ENCODE measurements at regions not wholly inside any gene's neighbourhood (a gene's known extent, or its start where the extent isn't known, plus 50 kb on each side); places are given as distances from the start of the nearest gene placed in this dataset.

DNA sequence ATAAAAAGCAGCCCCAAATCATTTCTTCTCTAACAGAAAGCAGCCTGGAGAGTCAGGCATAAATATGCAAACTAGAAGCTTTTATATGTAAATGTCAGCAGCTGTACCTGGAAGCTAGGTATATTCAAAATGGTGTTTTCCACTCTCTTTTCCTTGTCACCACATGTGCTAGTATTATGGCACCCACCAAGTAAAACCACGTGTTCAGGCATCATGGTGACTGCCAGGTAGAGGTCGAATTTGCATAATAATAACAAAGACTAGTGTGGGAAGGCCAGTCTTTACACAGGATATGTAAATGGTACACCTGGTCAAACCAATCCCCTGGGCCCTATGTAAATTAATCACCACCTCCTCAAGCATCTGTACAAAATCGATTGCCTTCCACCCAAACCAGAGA lies 124.0 kb downstream of the MMUT start:
- Histone ChIP-seq H3K9me3 (no peaks in the 10 kb centered on the region), H3K4me3 (replicated peaks in 1 of 3) (no peak overlapping the region), H3K36me3 (no peaks in the 10 kb centered on the region), H3K27me3 (no peaks in the 10 kb centered on the region), H3K4me1 (no peaks in the 10 kb centered on the region), H3K27ac (no peak overlapping the region)
- 80 to 82% methylated on average over 3 of the region's 3 CpGs for WGBS, 2 donors
- intact Hi-C loops (cut with DNase I) = no loop called here
- no peak for DNase-seq
- no peak for TF ChIP-seq POLR2A (IDR thresholded peaks at IDR 0.05)
- TF ChIP-seq, protein P1, sequence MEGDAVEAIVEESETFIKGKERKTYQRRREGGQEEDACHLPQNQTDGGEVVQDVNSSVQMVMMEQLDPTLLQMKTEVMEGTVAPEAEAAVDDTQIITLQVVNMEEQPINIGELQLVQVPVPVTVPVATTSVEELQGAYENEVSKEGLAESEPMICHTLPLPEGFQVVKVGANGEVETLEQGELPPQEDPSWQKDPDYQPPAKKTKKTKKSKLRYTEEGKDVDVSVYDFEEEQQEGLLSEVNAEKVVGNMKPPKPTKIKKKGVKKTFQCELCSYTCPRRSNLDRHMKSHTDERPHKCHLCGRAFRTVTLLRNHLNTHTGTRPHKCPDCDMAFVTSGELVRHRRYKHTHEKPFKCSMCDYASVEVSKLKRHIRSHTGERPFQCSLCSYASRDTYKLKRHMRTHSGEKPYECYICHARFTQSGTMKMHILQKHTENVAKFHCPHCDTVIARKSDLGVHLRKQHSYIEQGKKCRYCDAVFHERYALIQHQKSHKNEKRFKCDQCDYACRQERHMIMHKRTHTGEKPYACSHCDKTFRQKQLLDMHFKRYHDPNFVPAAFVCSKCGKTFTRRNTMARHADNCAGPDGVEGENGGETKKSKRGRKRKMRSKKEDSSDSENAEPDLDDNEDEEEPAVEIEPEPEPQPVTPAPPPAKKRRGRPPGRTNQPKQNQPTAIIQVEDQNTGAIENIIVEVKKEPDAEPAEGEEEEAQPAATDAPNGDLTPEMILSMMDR (IDR thresholded peaks at IDR 0.05) = no peak

DNA sequence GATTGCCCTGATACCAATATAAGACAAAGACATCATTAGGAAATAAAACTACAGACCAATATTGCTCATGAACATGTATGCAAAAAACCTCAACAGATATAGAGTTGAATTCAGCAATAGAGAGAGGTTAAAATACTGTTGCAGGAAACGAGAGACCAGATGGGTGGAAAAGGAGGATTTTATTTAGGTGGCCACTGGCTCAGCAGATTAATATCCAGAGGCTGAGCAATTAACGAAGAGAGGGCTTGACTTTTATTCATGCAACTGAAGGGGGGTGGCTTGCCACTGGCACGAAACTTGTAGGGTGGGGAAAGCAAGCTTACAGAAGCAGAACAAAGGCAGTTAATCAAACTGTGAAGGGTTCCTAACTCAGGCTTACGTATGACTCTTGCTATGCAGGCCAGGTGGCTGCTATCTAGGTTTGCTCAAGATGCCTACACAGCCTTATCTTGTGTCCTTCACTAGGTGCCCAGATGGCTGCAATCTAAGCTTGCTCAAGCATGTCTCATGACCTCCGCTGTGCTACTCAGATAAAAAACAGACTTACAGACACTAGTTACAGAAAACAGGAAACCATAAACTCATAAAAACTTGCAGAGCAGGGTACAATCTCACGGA lies 126.4 kb downstream of the MMUT start:
- Histone ChIP-seq H3K27ac (no peak overlapping the region), H3K27me3 (no peaks in the 10 kb centered on the region), H3K9me3 (no peaks in the 10 kb centered on the region), H3K4me1 (no peaks in the 10 kb centered on the region), H3K36me3 (no peaks in the 10 kb centered on the region), H3K4me3 (replicated peaks in 1 of 3) (no peak overlapping the region)
- DNase-seq = no peak
- intact Hi-C loops (cut with DNase I) = no loop called here
- no peak for TF ChIP-seq POLR2A (IDR thresholded peaks at IDR 0.05)
- TF ChIP-seq, protein P1 (IDR thresholded peaks at IDR 0.05) = no peak
- WGBS, 2 donors = 56 to 67% methylated on average over 6 of the region's 6 CpGs

GRCh38 chr6:49333345-49334125 lies 129.5 kb downstream of the MMUT start:
- H3K36me3 ChIP-seq = no peaks in the 10 kb centered on the region
- intact Hi-C loops (cut with DNase I) = no loop called here
- 82 to 87% methylated on average over 4 of the region's 4 CpGs for WGBS, 2 donors

GRCh38 chr6:49332781-49333180 lies 130.3 kb downstream of the MMUT start:
- H3K27me3 ChIP-seq = no peaks in the 10 kb centered on the region
- TF ChIP-seq POLR2A (IDR thresholded peaks at IDR 0.05) = no peak
- TF ChIP-seq, protein P1 (IDR thresholded peaks at IDR 0.05) = no peak
- H3K36me3 ChIP-seq = no peaks in the 10 kb centered on the region
- H3K4me3 ChIP-seq (replicated peaks in 1 of 3) = no peak overlapping the region
- H3K9me3 ChIP-seq = no peaks in the 10 kb centered on the region
- 65 to 78% methylated on average over 1 of the region's 1 CpG for WGBS, 2 donors
- intact Hi-C loops (cut with DNase I) = no loop called here
- no peak for DNase-seq
- no peak overlapping the region for H3K27ac ChIP-seq
- H3K4me1 ChIP-seq = no peaks in the 10 kb centered on the region

More at GRCh38 chr6:49333345-49334125, 129.5 kb downstream of the MMUT start:
- no peak overlapping the region for H3K27ac ChIP-seq
- no peak for DNase-seq
- H3K4me1 ChIP-seq = no peaks in the 10 kb centered on the region
- no peaks in the 10 kb centered on the region for H3K9me3 ChIP-seq
- no peak overlapping the region for H3K4me3 ChIP-seq (replicated peaks in 1 of 3)
- TF ChIP-seq POLR2A (IDR thresholded peaks at IDR 0.05) = no peak
- TF ChIP-seq, protein P1 (IDR thresholded peaks at IDR 0.05) = no peak
- no peaks in the 10 kb centered on the region for H3K27me3 ChIP-seq

GRCh38 chr6:49329186-49329585 lies 133.9 kb downstream of the MMUT start:
- WGBS, 2 donors = 69 to 76% methylated on average over 3 of the region's 3 CpGs
- Histone ChIP-seq H3K27ac (no peak overlapping the region), H3K4me3 (replicated peaks in 1 of 3) (no peak overlapping the region), H3K9me3 (no peaks in the 10 kb centered on the region), H3K4me1 (no peaks in the 10 kb centered on the region), H3K36me3 (no peaks in the 10 kb centered on the region), H3K27me3 (no peaks in the 10 kb centered on the region)
- intact Hi-C loops (cut with DNase I) = no loop called here
- no peak for DNase-seq
- TF ChIP-seq, protein P1 (IDR thresholded peaks at IDR 0.05) = no peak
- no peak for TF ChIP-seq POLR2A (IDR thresholded peaks at IDR 0.05)
